B cell (primary cell): ENCODE measurements at regions not wholly inside any gene's neighbourhood (a gene's known extent, or its start where the extent isn't known, plus 50 kb on each side); places are given as distances from the start of the nearest gene placed in this dataset.

ENCODE experiments used
- ATAC-seq: fragments of 200-7000 bp; cut with Tn5 transposase; one replicate; pipeline ENCODE4 v1.10.0; 2021; ENCODE audit warnings: low read depth, mild to moderate bottlenecking, moderate number of reproducible peaks, moderate library complexity
- CTCF ChIA-PET: fragments of 350-600 bp; sonication (Branson Sonifier 250); formaldehyde crosslinking; loops from one replicate; lab custom pipeline; 2021; ENCODE audit warnings: antibody characterized with exemption, inconsistent platforms; lab: Charles Lee
- POLR2A ChIA-PET: fragments of 350-600 bp; sonication (Branson Sonifier 250); formaldehyde crosslinking; loops from one replicate; lab custom pipeline; 2021; ENCODE audit warnings: antibody characterized with exemption; lab: Charles Lee
- DNase-seq: peaks from one replicate; pipeline ENCODE4 v3.0.0; 2013
- H2AFZ ChIP-seq: 2 replicates; pipeline ENCODE4 v1.6.1; 2012; ENCODE audit warnings: mild to moderate bottlenecking, low read depth, low read length; ENCODE audit not compliant: insufficient read depth, poor library complexity, severe bottlenecking
- H3K27ac ChIP-seq, 2 donors: 1 replicate in 1 of 2; 2 replicates in 1 of 2; pipeline ENCODE4 v1.5.1; 2012 to 2013; ENCODE audit warnings: low read length in 2 of 2, mild to moderate bottlenecking in 2 of 2, moderate library complexity in 1 of 2
- H3K27me3 ChIP-seq, 4 experiments: fragments of 200-600 bp in 1 of 4; sonication (generic) in 1 of 4; replicated peaks in 1 of 4; 1 replicate in 2 of 4; 2 replicates in 2 of 4; pipeline versions ENCODE4 v1.6.1 to v1.7.0; 2013 to 2016; ENCODE audit warnings: low read length in 3 of 4, mild to moderate bottlenecking in 2 of 4, mixed read lengths in 1 of 4, moderate library complexity in 1 of 4; ENCODE audit not compliant: insufficient read depth in 4 of 4, control insufficient read depth in 3 of 4; ENCODE audit errors: control extremely low read depth in 1 of 4
- H3K36me3 ChIP-seq, 2 experiments: replicated peaks in 1 of 2; 1 replicate in 1 of 2; 2 replicates in 1 of 2; pipeline versions ENCODE4 v1.6.1 to v1.7.1; 2013; ENCODE audit warnings: low read length in 1 of 2; ENCODE audit not compliant: insufficient read depth in 2 of 2, control insufficient read depth in 1 of 2; ENCODE audit errors: control extremely low read depth in 1 of 2, extremely low read depth in 1 of 2
- H3K4me1 ChIP-seq, 2 donors: fragments of 200-600 bp in 1 of 2; sonication (generic) in 1 of 2; 1 replicate in 1 of 2; 2 replicates in 1 of 2; pipeline versions ENCODE4 v1.5.1 to v1.6.1; 2013 to 2017; ENCODE audit warnings: low read length in 2 of 2; ENCODE audit not compliant: control insufficient read depth in 2 of 2, insufficient read depth in 2 of 2
- H3K4me2 ChIP-seq: replicated peaks from 2 replicates; pipeline ENCODE3; 2012; ENCODE audit warnings: mild to moderate bottlenecking, low read depth, low read length; ENCODE audit not compliant: poor library complexity, severe bottlenecking
- H3K4me3 ChIP-seq, 5 experiments: fragments of 200-600 bp in 1 of 5; sonication (generic) in 1 of 5; 1 replicate in 3 of 5; 2 replicates in 2 of 5; pipeline versions ENCODE4 v1.5.1 to v1.7.0; 2011 to 2016; ENCODE audit warnings: low read length in 4 of 5, mild to moderate bottlenecking in 4 of 5, low read depth in 2 of 5, control low read depth in 1 of 5, moderate library complexity in 1 of 5; ENCODE audit not compliant: insufficient read depth in 1 of 5; ENCODE audit errors: control extremely low read depth in 1 of 5, extremely low read depth in 1 of 5
- H3K79me2 ChIP-seq: fragments of 200-600 bp; sonication (generic); one replicate; pipeline ENCODE4 v1.6.0; 2016; ENCODE audit warnings: low read length; ENCODE audit not compliant: control insufficient read depth, insufficient read depth
- H3K9ac ChIP-seq: fragments of 200-600 bp; sonication (generic); 2 replicates; pipeline ENCODE4 v1.6.1; 2017; ENCODE audit warnings: mild to moderate bottlenecking, low read length, moderate library complexity
- H3K9me3 ChIP-seq, 3 donors: one replicate each; pipeline versions ENCODE4 v1.6.1 to v1.7.1; 2013; ENCODE audit warnings: low read length in 2 of 3; ENCODE audit not compliant: control insufficient read depth in 2 of 3, insufficient read depth in 1 of 3; ENCODE audit errors: control extremely low read depth in 1 of 3
- H4K20me1 ChIP-seq: 2 replicates; pipeline ENCODE4 v1.6.0; 2012; ENCODE audit warnings: mild to moderate bottlenecking, low read length; ENCODE audit not compliant: insufficient read depth, control insufficient read depth, poor library complexity, severe bottlenecking
- H3K27ac Mint-ChIP-seq: one replicate; pipeline ENCODE4 v1.8.0; 2021; ENCODE audit warnings: mixed read lengths
- H3K27me3 Mint-ChIP-seq: one replicate; pipeline ENCODE4 v1.8.0; 2021; ENCODE audit warnings: mixed read lengths
- H3K4me1 Mint-ChIP-seq: one replicate; pipeline ENCODE4 v1.8.0; 2021; ENCODE audit warnings: mixed read lengths
- H3K4me3 Mint-ChIP-seq: one replicate; pipeline ENCODE4 v1.8.0; 2021; ENCODE audit warnings: mixed read lengths
- H3K9me3 Mint-ChIP-seq: one replicate; pipeline ENCODE4 v1.8.0; 2022; ENCODE audit warnings: mixed read lengths; ENCODE audit not compliant: insufficient read depth
- EZH2 ChIP-seq: IDR thresholded peaks from 2 replicates; pipeline ENCODE4 v1.6.1; 2012; ENCODE audit warnings: borderline replicate concordance, low read depth, mild to moderate bottlenecking, moderate library complexity, low read length; ENCODE audit not compliant: insufficient read depth, poor library complexity, severe bottlenecking
- WGBS: methylation state at CpG from one replicate; pipeline ENCODE4 v1.1.5; 2013; ENCODE audit warnings: missing lambda C conversion rate; ENCODE audit not compliant: insufficient coverage; 5-methylcytosine and 5-hydroxymethylcytosine counted together
- intact Hi-C: fragments of 100-400 bp; cut with micrococcal nuclease; formaldehyde crosslinking; loops from one replicate; pipeline ENCODE4 v1.10.0; 2022
- TF ChIP-seq, protein P1 (sequence below): fragments of 200-600 bp; IDR thresholded peaks from one replicate; pipeline ENCODE4 v1.8.0; 2022; ENCODE audit warnings: antibody characterized with exemption, mild to moderate bottlenecking

DNA sequence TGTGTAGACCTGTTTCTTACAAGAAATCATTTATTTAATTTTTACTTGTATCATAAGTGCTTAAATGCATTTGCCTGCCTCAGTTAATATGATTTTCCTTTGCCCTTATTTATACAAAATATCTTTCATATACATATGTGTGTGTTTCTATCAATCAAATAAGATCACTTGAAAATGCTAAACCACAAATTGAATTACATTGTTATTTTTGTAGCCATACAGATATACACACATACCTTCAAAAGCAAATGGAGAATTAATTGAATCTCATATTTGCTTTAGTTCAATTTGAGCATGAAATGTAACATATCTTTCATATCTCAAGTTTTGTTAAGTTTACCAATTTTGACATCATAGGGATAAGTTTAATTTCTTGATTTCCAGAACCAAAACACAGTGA lies 755.8 kb upstream of the PIK3C3 start:
- no peak overlapping the region for H3K4me3 Mint-ChIP-seq
- no peak overlapping the region for H2AFZ ChIP-seq
- no peak overlapping the region for H3K27ac ChIP-seq
- no peaks in the 10 kb centered on the region for H4K20me1 ChIP-seq
- ChIA-PET CTCF (no interaction called here), POLR2A (no interaction called here)
- H3K79me2 ChIP-seq = no peaks in the 10 kb centered on the region
- TF ChIP-seq EZH2 = no peak
- TF ChIP-seq, protein P1, sequence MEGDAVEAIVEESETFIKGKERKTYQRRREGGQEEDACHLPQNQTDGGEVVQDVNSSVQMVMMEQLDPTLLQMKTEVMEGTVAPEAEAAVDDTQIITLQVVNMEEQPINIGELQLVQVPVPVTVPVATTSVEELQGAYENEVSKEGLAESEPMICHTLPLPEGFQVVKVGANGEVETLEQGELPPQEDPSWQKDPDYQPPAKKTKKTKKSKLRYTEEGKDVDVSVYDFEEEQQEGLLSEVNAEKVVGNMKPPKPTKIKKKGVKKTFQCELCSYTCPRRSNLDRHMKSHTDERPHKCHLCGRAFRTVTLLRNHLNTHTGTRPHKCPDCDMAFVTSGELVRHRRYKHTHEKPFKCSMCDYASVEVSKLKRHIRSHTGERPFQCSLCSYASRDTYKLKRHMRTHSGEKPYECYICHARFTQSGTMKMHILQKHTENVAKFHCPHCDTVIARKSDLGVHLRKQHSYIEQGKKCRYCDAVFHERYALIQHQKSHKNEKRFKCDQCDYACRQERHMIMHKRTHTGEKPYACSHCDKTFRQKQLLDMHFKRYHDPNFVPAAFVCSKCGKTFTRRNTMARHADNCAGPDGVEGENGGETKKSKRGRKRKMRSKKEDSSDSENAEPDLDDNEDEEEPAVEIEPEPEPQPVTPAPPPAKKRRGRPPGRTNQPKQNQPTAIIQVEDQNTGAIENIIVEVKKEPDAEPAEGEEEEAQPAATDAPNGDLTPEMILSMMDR = no peak
- H3K36me3 ChIP-seq = no peaks in the 10 kb centered on the region
- no peak overlapping the region for H3K4me3 ChIP-seq
- ATAC-seq = no peak
- no peaks in the 10 kb centered on the region for H3K4me1 Mint-ChIP-seq
- no peak overlapping the region for H3K9ac ChIP-seq
- no peaks in the 10 kb centered on the region for H3K27me3 Mint-ChIP-seq
- no peaks in the 10 kb centered on the region for H3K9me3 ChIP-seq
- no peak overlapping the region for H3K4me2 ChIP-seq
- DNase-seq = no peak
- H3K4me1 ChIP-seq = no peaks in the 10 kb centered on the region
- peaks cover 3% of the 10 kb centered on the region for H3K9me3 Mint-ChIP-seq
- H3K27ac Mint-ChIP-seq = no peak overlapping the region
- H3K27me3 ChIP-seq = no peaks in the 10 kb centered on the region
- intact Hi-C loops = no loop called here

DNA sequence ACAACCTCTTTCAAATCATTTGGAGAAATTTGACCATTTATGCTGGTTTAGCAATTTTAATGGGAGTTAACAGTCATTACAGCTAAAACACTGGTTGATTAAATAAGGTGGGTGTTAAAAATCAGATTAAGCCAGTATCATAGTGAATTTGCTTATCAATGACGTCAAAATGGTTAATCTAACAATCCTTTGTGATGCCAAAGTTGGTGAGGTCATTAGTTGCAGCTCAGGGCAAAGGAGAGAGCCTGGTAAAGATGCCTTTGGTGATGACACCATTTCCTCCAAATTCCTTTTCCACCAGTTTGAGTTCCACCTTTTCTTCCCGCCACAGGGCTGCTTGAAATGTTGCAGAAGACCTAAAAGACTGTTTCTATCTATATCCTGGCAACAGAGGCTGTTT lies 757.1 kb upstream of the PIK3C3 start:
- Histone ChIP-seq H3K27me3 (no peaks in the 10 kb centered on the region), H4K20me1 (no peaks in the 10 kb centered on the region), H3K9ac (no peak overlapping the region), H3K27ac (no peak overlapping the region), H3K9me3 (no peaks in the 10 kb centered on the region), H3K4me1 (no peaks in the 10 kb centered on the region), H3K79me2 (no peaks in the 10 kb centered on the region), H3K4me3 (no peak overlapping the region), H2AFZ (no peak overlapping the region), H3K36me3 (no peaks in the 10 kb centered on the region), H3K4me2 (no peak overlapping the region)
- intact Hi-C loops = no loop called here
- ATAC-seq (no peak), DNase-seq (no peak)
- Mint-ChIP-seq H3K27me3 (no peaks in the 10 kb centered on the region), H3K4me3 (no peak overlapping the region), H3K9me3 (peaks cover 7% of the 10 kb centered on the region), H3K27ac (no peak overlapping the region), H3K4me1 (no peaks in the 10 kb centered on the region)
- TF ChIP-seq, protein P1 = no peak
- TF ChIP-seq EZH2 = no peak
- ChIA-PET CTCF (no interaction called here), POLR2A (no interaction called here)
- WGBS = 81% methylated on average over 2 of the region's 2 CpGs
